ENCODE measurements at regions not wholly inside any gene's neighbourhood (a gene's known extent, or its start where the extent isn't known, plus 50 kb on each side); places are given as distances from the start of the nearest gene placed in this dataset.
"Not testable (repeated sequence)": the region's sequence is repeated elsewhere in the genome, so short reads cannot be mapped to it uniquely, and the experiment has no call there.

DNA sequence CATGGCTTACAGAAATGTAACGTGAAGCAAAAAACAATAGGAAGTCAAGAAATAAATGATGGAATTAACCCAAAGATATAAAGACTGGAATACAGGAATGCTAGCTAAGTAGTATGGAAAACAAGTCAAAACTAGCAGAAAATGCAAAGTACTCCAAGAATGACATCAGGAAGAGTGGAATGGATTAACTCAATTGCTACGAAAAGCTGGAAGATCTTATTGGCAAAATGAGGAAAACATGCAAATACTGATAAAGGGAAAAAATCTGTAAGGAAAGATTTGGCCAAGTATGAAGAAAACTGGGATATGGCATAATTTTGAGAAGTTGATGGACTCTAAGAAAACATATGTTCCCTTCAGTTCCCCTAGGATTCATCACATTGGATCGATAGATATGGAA lies 324.5 kb upstream of the ZNF608 start:
- Histone ChIP-seq H3K27ac (no peak overlapping the region), H3K4me1 (no peaks in the 10 kb centered on the region), H3K36me3 (no peaks in the 10 kb centered on the region), H3K9me3 (peaks cover 16 to 17% of the 10 kb centered on the region in 2 donors), H3K27me3 (no peaks in the 10 kb centered on the region), H3K4me3 (no peak overlapping the region)
- no peak for DNase-seq
- intact Hi-C loops (cut with DNase I; ENCODE audit: low total_unique reads) (loop anchor here (5.0 kb wide), 1 partner anchor 1259 kb away; no protein-coding TSS in a partner anchor), in situ Hi-C loops (cut with MboI; ENCODE audit: low pct_ligation_motif_present in 1 of 4, low pct_unique_long_range_greater_than_20kb in 1 of 4, low sequenced_read_pairs in 3 of 4) (no loop called here)
- 90 to 91% methylated on average over 3 of the region's 3 CpGs for WGBS, 2 donors (ENCODE audit: low coverage in 1 of 2)
- TF ChIP-seq, protein P1, sequence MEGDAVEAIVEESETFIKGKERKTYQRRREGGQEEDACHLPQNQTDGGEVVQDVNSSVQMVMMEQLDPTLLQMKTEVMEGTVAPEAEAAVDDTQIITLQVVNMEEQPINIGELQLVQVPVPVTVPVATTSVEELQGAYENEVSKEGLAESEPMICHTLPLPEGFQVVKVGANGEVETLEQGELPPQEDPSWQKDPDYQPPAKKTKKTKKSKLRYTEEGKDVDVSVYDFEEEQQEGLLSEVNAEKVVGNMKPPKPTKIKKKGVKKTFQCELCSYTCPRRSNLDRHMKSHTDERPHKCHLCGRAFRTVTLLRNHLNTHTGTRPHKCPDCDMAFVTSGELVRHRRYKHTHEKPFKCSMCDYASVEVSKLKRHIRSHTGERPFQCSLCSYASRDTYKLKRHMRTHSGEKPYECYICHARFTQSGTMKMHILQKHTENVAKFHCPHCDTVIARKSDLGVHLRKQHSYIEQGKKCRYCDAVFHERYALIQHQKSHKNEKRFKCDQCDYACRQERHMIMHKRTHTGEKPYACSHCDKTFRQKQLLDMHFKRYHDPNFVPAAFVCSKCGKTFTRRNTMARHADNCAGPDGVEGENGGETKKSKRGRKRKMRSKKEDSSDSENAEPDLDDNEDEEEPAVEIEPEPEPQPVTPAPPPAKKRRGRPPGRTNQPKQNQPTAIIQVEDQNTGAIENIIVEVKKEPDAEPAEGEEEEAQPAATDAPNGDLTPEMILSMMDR (IDR thresholded peaks at IDR 0.05), result no peak
- TF ChIP-seq POLR2AphosphoS5 (IDR thresholded peaks at IDR 0.05) (no peak), POLR2A (IDR thresholded peaks at IDR 0.05) (no peak), EP300 (IDR thresholded peaks at IDR 0.05; ENCODE audit: low read depth) (no peak)

DNA sequence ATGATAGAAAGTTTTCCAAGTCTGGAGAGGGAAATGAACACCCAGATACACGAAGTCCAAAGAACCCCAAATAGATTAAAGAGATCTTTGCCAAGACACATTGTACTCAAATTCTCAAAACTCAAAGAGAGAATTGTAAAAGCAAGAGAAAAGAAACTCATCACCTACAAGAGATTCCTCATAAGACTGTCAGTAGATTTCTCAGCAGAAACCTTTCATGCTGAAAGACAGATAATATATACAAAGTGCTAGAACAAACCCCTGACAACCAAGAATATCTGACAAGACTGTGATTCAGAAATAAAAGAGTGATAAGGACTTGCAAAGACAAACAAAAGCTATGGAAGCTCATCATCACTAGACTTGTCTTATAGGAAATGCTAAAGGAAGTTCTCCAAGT lies 326.7 kb upstream of the ZNF608 start:
- 74% methylated on average over 1 of the region's 1 CpG; no CpG with 5 or more reads in 1 of the 2 donors for WGBS, 2 donors (ENCODE audit: low coverage in 1 of 2)
- Histone ChIP-seq H3K4me1 (no peaks in the 10 kb centered on the region), H3K36me3 (no peaks in the 10 kb centered on the region), H3K27ac (no peak overlapping the region), H3K9me3 (peaks cover 16 to 17% of the 10 kb centered on the region in 2 donors), H3K4me3 (no peak overlapping the region), H3K27me3 (no peaks in the 10 kb centered on the region)
- DNase-seq, result no peak
- TF ChIP-seq, protein P1 (IDR thresholded peaks at IDR 0.05), result no peak
- TF ChIP-seq POLR2AphosphoS5 (IDR thresholded peaks at IDR 0.05), result no peak
- TF ChIP-seq POLR2A (IDR thresholded peaks at IDR 0.05), result no peak
- TF ChIP-seq EP300 (IDR thresholded peaks at IDR 0.05; ENCODE audit: low read depth), result no peak
- intact Hi-C loops (cut with DNase I; ENCODE audit: low total_unique reads), result loop anchor here (5.0 kb wide), 1 partner anchor 1261 kb away; no protein-coding TSS in a partner anchor
- in situ Hi-C loops (cut with MboI; ENCODE audit: low pct_ligation_motif_present in 1 of 4, low pct_unique_long_range_greater_than_20kb in 1 of 4, low sequenced_read_pairs in 3 of 4), result no loop called here

DNA sequence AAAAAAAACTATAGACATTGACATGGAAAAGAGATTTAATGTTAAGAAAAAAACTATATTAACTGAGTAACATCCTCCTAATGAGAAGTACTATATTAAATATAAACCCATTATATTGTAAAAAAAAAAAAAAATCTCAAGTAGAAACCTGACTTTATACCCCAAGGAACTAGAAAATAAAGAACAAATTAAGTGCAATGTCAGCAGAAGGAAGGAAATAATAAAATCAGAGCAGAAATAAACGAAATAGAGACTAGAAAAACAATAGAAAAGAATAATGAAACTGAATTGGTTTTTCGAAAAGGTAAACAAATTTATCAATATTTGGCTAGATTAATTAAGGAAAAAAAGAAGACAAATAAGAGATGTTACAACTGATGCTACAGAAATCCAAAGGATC lies 329.1 kb upstream of the ZNF608 start:
- Histone ChIP-seq H3K4me3 (no peak overlapping the region), H3K27ac (no peak overlapping the region), H3K36me3 (no peaks in the 10 kb centered on the region), H3K4me1 (no peaks in the 10 kb centered on the region), H3K9me3 (peaks cover 16 to 17% of the 10 kb centered on the region in 2 donors), H3K27me3 (no peaks in the 10 kb centered on the region)
- TF ChIP-seq POLR2A (IDR thresholded peaks at IDR 0.05) (no peak), POLR2AphosphoS5 (IDR thresholded peaks at IDR 0.05) (no peak), EP300 (IDR thresholded peaks at IDR 0.05; ENCODE audit: low read depth) (no peak)
- TF ChIP-seq, protein P1 (IDR thresholded peaks at IDR 0.05), result no peak
- 80 to 87% methylated on average over 2 of the region's 2 CpGs for WGBS, 2 donors (ENCODE audit: low coverage in 1 of 2)
- in situ Hi-C loops (cut with MboI; ENCODE audit: low pct_ligation_motif_present in 1 of 4, low pct_unique_long_range_greater_than_20kb in 1 of 4, low sequenced_read_pairs in 3 of 4), result no loop called here
- no peak for DNase-seq
- intact Hi-C loops (cut with DNase I; ENCODE audit: low total_unique reads), result no loop called here

DNA sequence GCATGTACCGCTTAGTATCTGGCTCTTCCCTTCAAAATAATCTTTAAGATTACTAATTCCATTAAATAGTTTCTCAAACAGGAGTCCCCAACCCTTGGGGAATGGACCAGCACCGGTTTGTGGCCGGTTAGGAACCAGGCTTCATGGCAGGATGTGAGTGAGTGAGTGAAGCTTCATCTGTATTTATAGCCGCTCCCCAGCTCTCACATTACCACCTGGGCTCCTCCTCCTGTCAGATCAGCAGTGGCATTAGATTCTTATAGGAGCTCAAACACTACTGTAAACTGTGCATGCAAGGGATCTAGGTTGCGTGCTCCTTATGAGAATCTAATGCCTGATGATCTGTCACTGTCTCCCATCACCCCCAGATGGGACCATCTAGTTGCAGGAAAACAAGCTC lies 332.6 kb upstream of the ZNF608 start:
- WGBS, 2 donors (ENCODE audit: low coverage in 1 of 2), result 92 to 94% methylated on average over 5 of the region's 5 CpGs
- intact Hi-C loops (cut with DNase I; ENCODE audit: low total_unique reads); H3K4me3 ChIP-seq; H3K36me3 ChIP-seq; DNase-seq; H3K27ac ChIP-seq; H3K4me1 ChIP-seq; H3K27me3 ChIP-seq; H3K9me3 ChIP-seq; in situ Hi-C loops (cut with MboI; ENCODE audit: low pct_ligation_motif_present in 1 of 4, low pct_unique_long_range_greater_than_20kb in 1 of 4, low sequenced_read_pairs in 3 of 4): not testable (repeated sequence)

DNA sequence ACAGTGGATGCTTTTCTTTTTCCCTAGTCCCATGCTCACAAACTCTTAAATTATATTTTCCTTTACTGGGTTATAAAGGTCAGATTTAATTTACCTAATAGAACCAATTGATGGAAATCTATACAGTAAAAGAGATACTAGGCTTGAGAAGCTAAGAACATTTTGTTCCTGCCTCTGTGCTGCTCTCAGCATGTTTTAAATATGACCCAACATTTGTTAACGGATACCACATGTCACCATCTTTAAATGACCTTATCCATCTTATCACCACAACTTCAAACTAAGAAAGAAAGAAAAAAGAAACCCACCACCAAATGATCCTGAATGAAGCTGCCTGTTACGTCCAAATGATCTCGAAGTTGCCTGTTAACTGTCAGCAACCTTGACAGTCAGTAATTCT lies 334.7 kb upstream of the ZNF608 start:
- no peaks in the 10 kb centered on the region for H3K4me1 ChIP-seq
- in situ Hi-C loops (cut with MboI; ENCODE audit: low pct_ligation_motif_present in 1 of 4, low pct_unique_long_range_greater_than_20kb in 1 of 4, low sequenced_read_pairs in 3 of 4), result no loop called here
- WGBS, 2 donors (ENCODE audit: low coverage in 1 of 2), result 86 to 97% methylated on average over 3 of the region's 3 CpGs

More for the DNA sequence above, 334.7 kb upstream of the ZNF608 start:
- H3K9me3 ChIP-seq, result no peaks in the 10 kb centered on the region
- intact Hi-C loops (cut with DNase I; ENCODE audit: low total_unique reads), result no loop called here
- no peak overlapping the region for H3K27ac ChIP-seq
- no peak overlapping the region for H3K4me3 ChIP-seq
- H3K36me3 ChIP-seq, result no peaks in the 10 kb centered on the region
- TF ChIP-seq POLR2A (IDR thresholded peaks at IDR 0.05) (no peak), POLR2AphosphoS5 (IDR thresholded peaks at IDR 0.05) (no peak)
- TF ChIP-seq, protein P1 (IDR thresholded peaks at IDR 0.05), result no peak
- no peak for DNase-seq
- no peaks in the 10 kb centered on the region for H3K27me3 ChIP-seq
